SK-N-SH treated with all-trans-retinoic acid at 6 μM for 48 hours (cell line): ENCODE measurements at regions not wholly inside any gene's neighbourhood (a gene's known extent, or its start where the extent isn't known, plus 50 kb on each side); places are given as distances from the start of the nearest gene placed in this dataset.

Experiments
- ARNTL ChIP-seq: fragments of 450-650 bp; formaldehyde crosslinking; IDR thresholded peaks from 2 replicates; pipeline ENCODE4 v1.5.0; 2020; ENCODE audit warnings: low read depth, mild to moderate bottlenecking, moderate library complexity, borderline replicate concordance
- CSDC2 ChIP-seq: fragments of 250-450 bp; sonication (Bioruptor Pico); IDR thresholded peaks from 2 replicates; pipeline ENCODE4 v1.5.0; 2020; ENCODE audit warnings: mild to moderate bottlenecking, moderate library complexity
- CSRNP3 ChIP-seq: fragments of 250-450 bp; sonication (Bioruptor Pico); IDR thresholded peaks from 2 replicates; pipeline ENCODE4 v1.5.1; 2021; ENCODE audit warnings: mild to moderate bottlenecking, moderate library complexity
- ESRRG ChIP-seq: fragments of 250-450 bp; sonication (Bioruptor Pico); IDR thresholded peaks from 2 replicates; pipeline ENCODE4 v1.6.1; 2021; ENCODE audit warnings: mild to moderate bottlenecking
- GLIS3 ChIP-seq: fragments of 250-450 bp; sonication (Bioruptor Pico); IDR thresholded peaks from 2 replicates; pipeline ENCODE4 v1.5.0; 2020; ENCODE audit warnings: mild to moderate bottlenecking, moderate library complexity
- PATZ1 ChIP-seq: fragments of 250-450 bp; sonication (Bioruptor Pico); IDR thresholded peaks from 2 replicates; pipeline ENCODE4 v1.8.0; 2020; ENCODE audit warnings: mild to moderate bottlenecking, moderate library complexity, borderline replicate concordance
- POU6F1 ChIP-seq: fragments of 250-450 bp; sonication (Bioruptor Pico); IDR thresholded peaks from 2 replicates; pipeline ENCODE4 v1.8.0; 2021; ENCODE audit warnings: low read depth, mild to moderate bottlenecking, moderate library complexity, borderline replicate concordance
- RARB ChIP-seq: fragments of 250-450 bp; sonication (Bioruptor Pico); IDR thresholded peaks from 2 replicates; pipeline ENCODE4 v1.8.0; 2021; ENCODE audit warnings: mild to moderate bottlenecking, moderate library complexity
- TCF4 ChIP-seq: fragments of 250-450 bp; sonication (Bioruptor Pico); IDR thresholded peaks from 2 replicates; pipeline ENCODE4 v1.8.0; 2021; ENCODE audit warnings: mild to moderate bottlenecking, moderate library complexity, borderline replicate concordance
- ZFP3 ChIP-seq: fragments of 250-450 bp; sonication (Bioruptor Pico); IDR thresholded peaks from 2 replicates; pipeline ENCODE4 v1.5.0; 2020; ENCODE audit warnings: mild to moderate bottlenecking, moderate library complexity
- ZFP30 ChIP-seq: fragments of 450-650 bp; formaldehyde crosslinking; IDR thresholded peaks from 2 replicates; pipeline ENCODE4 v1.5.0; 2022; ENCODE audit warnings: mild to moderate bottlenecking, moderate library complexity
- ZNF565 ChIP-seq: fragments of 450-650 bp; formaldehyde crosslinking; conservative IDR thresholded peaks from 2 replicates; pipeline ENCODE4 v1.5.0; 2020; ENCODE audit warnings: low read depth, mild to moderate bottlenecking, moderate library complexity
- ZNF8 ChIP-seq: fragments of 450-650 bp; formaldehyde crosslinking; IDR thresholded peaks from 2 replicates; pipeline ENCODE4 v1.5.0; 2020; ENCODE audit warnings: mild to moderate bottlenecking, moderate library complexity

GRCh38 chr6:82767447-82767846 is 298.2 kb downstream of the UBE3D start:
- TF ChIP-seq ZFP3 (CRISPR knock-in tag), result no peak
- TF ChIP-seq ZFP30 (CRISPR knock-in tag), result no peak
- no peak for TF ChIP-seq ZNF8
- TF ChIP-seq ARNTL (CRISPR knock-in tag), result no peak
- TF ChIP-seq POU6F1 (CRISPR knock-in tag), result no peak
- no peak for TF ChIP-seq CSDC2 (CRISPR knock-in tag)
- no peak for TF ChIP-seq CSRNP3
- no peak for TF ChIP-seq PATZ1
- TF ChIP-seq RARB (CRISPR knock-in tag), result no peak
- no peak for TF ChIP-seq GLIS3 (CRISPR knock-in tag)
- no peak for TF ChIP-seq ESRRG (CRISPR knock-in tag)
- TF ChIP-seq ZNF565, result no peak
- TF ChIP-seq TCF4 (CRISPR knock-in tag), result no peak
